IPS-18a (cell line): ENCODE measurements at regions not wholly inside any gene's neighbourhood (a gene's known extent, or its start where the extent isn't known, plus 50 kb on each side); places are given as distances from the start of the nearest gene placed in this dataset.
"Not testable (repeated sequence)": the region's sequence is repeated elsewhere in the genome, so short reads cannot be mapped to it uniquely, and the experiment has no call there.

Source experiments
- H3K27ac ChIP-seq: one replicate; pipeline ENCODE4 v1.5.1; 2013; ENCODE audit warnings: low read length
- H3K27me3 ChIP-seq: one replicate; pipeline ENCODE4 v1.6.1; 2013; ENCODE audit warnings: mild to moderate bottlenecking, low read length; ENCODE audit not compliant: control insufficient read depth, insufficient read depth
- H3K36me3 ChIP-seq: one replicate; pipeline ENCODE4 v1.6.1; 2013; ENCODE audit warnings: low read depth, low read length; ENCODE audit not compliant: control insufficient read depth
- H3K4me1 ChIP-seq: one replicate; pipeline ENCODE4 v1.6.1; 2013; ENCODE audit warnings: low read depth, low read length; ENCODE audit not compliant: control insufficient read depth
- H3K4me3 ChIP-seq: one replicate; pipeline ENCODE4 v1.5.1; 2013; ENCODE audit warnings: low read length
- H3K9ac ChIP-seq: one replicate; pipeline ENCODE4 v1.6.1; 2013; ENCODE audit warnings: mild to moderate bottlenecking, low read length, moderate library complexity
- H3K9me3 ChIP-seq: one replicate; pipeline ENCODE4 v1.6.1; 2013; ENCODE audit warnings: low read depth, low read length; ENCODE audit not compliant: control insufficient read depth

GRCh38 chr7:91620827-91621226 is 259.7 kb downstream of the MTERF1 start:
- no peaks in the 10 kb centered on the region for H3K36me3 ChIP-seq
- no peak overlapping the region for H3K9ac ChIP-seq
- H3K27ac ChIP-seq = no peak overlapping the region

GRCh38 chr7:91627324-91627723 is 253.2 kb downstream of the MTERF1 start:
- H3K36me3 ChIP-seq, H3K4me1 ChIP-seq, H3K4me3 ChIP-seq, H3K9me3 ChIP-seq, H3K27me3 ChIP-seq, H3K27ac ChIP-seq, H3K9ac ChIP-seq: not testable (repeated sequence)

More at GRCh38 chr7:91620827-91621226, 259.7 kb downstream of the MTERF1 start:
- Histone ChIP-seq H3K4me1 (peaks cover 6% of the 10 kb centered on the region), H3K4me3 (no peak overlapping the region), H3K9me3 (no peaks in the 10 kb centered on the region), H3K27me3 (no peaks in the 10 kb centered on the region)

GRCh38 chr7:91628742-91629141 is 251.8 kb downstream of the MTERF1 start:
- Histone ChIP-seq H3K9ac (no peak overlapping the region), H3K27ac (no peak overlapping the region), H3K4me3 (no peak overlapping the region), H3K36me3 (no peaks in the 10 kb centered on the region), H3K4me1 (no peaks in the 10 kb centered on the region), H3K27me3 (no peaks in the 10 kb centered on the region), H3K9me3 (no peaks in the 10 kb centered on the region)

DNA sequence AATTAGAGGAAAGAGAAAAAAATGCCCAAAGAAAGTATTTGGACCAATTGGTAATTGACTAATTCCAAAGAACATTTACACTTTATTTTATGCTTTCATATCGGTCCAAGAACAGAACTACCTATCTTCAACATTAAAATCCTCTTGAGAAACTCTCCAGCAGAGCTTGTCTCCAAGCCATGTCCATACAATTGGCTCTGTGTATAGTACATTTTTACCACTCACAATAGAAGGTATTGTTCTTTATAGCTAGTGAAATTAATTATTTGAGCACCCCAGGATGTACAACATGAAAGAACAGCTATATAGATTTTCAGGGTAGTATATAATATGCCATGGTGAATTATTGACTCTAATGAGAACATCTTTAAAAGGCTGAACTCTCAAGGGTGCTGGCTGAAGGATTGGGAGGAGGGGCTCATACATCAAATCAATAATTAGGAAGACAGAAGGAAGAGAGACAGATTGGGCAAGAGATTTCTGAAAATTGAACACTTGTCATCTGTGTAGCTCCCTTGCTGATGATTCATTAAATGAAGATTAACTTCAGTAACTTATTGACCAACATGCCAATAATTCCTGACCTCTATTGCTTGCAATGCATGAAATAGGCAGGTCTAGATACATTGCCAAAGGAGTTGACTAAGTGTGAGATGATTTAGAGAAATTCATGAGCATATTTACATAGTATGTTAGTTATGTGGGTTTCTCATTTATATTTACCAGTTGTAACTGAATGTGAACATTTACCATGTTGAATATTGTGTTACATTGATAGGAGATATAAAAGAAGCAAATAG is 249.7 kb downstream of the MTERF1 start:
- Histone ChIP-seq H3K9ac (no peak overlapping the region), H3K4me3 (no peak overlapping the region), H3K27ac (no peak overlapping the region), H3K27me3 (no peaks in the 10 kb centered on the region), H3K36me3 (no peaks in the 10 kb centered on the region), H3K4me1 (no peaks in the 10 kb centered on the region), H3K9me3 (no peaks in the 10 kb centered on the region)

- H3K4me3 ChIP-seq = no peak overlapping the region
- H3K27me3 ChIP-seq = no peaks in the 10 kb centered on the region
- no peak overlapping the region for H3K9ac ChIP-seq
- H3K4me1 ChIP-seq = no peaks in the 10 kb centered on the region
- no peaks in the 10 kb centered on the region for H3K9me3 ChIP-seq
- no peak overlapping the region for H3K27ac ChIP-seq
- no peaks in the 10 kb centered on the region for H3K36me3 ChIP-seq
Measured at GRCh38 chr7:91632234-91632940, 248.1 kb downstream of the MTERF1 start.

DNA sequence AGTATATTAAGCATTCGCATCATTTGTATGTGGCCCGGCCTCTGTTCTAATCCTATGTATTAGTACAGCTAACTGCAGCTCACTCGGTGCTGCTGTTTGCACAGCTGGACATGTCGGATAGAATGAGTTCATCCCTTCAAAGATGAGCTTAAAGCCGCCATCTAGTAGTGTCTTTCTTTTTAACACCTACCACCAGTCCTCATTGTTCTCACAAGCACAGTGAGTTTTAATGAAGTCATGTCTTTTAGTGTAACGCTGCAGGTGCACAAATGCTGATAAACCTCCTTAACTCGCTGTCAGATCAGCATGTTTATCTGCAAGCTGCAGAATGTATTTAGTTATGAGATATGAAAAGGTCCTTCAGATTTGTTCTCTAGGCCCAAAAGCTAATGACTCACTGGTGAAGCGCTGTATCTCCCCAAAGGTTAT is 247.5 kb downstream of the MTERF1 start:
- Histone ChIP-seq H3K9me3 (no peaks in the 10 kb centered on the region), H3K4me1 (no peaks in the 10 kb centered on the region), H3K27ac (no peak overlapping the region), H3K9ac (no peak overlapping the region), H3K27me3 (no peaks in the 10 kb centered on the region), H3K36me3 (no peaks in the 10 kb centered on the region), H3K4me3 (no peak overlapping the region)

GRCh38 chr7:91634485-91635177 is 245.9 kb downstream of the MTERF1 start:
- no peaks in the 10 kb centered on the region for H3K9me3 ChIP-seq
- H3K27ac ChIP-seq = no peak overlapping the region
- H3K27me3 ChIP-seq = no peaks in the 10 kb centered on the region
- H3K4me3 ChIP-seq = no peak overlapping the region
- no peaks in the 10 kb centered on the region for H3K4me1 ChIP-seq
- no peaks in the 10 kb centered on the region for H3K36me3 ChIP-seq
- H3K9ac ChIP-seq = no peak overlapping the region

DNA sequence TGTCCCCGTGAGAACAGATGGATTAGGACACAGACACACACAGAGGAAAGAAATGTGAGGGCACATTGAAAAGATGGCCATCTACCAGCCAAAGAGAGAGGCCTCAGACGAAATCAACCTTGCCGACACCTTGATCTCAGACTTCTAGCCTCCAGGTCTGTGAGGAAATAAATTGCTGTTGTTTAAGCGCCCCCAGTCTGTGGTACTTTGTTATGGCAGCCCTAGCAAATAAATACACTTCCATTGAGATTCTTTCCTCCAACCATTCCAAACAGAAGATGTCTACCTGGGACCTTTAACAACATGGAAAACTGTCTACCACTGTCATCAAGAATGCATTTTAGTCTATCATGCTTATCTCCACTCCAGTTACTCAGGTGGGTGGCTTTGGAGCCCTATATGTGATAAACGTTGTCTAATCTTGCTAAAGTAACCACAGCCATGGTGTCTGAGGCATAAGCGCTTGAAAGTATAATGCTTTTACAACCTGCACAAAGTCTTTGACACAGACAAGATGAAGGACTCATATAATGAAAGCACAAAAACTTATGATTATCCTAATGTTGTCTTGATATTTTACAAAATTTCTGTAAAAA is 244.3 kb downstream of the MTERF1 start:
- no peaks in the 10 kb centered on the region for H3K9me3 ChIP-seq
- no peak overlapping the region for H3K4me3 ChIP-seq
- H3K9ac ChIP-seq = no peak overlapping the region
- no peak overlapping the region for H3K27ac ChIP-seq
- H3K36me3 ChIP-seq = no peaks in the 10 kb centered on the region
- no peaks in the 10 kb centered on the region for H3K4me1 ChIP-seq
- H3K27me3 ChIP-seq = no peaks in the 10 kb centered on the region

DNA sequence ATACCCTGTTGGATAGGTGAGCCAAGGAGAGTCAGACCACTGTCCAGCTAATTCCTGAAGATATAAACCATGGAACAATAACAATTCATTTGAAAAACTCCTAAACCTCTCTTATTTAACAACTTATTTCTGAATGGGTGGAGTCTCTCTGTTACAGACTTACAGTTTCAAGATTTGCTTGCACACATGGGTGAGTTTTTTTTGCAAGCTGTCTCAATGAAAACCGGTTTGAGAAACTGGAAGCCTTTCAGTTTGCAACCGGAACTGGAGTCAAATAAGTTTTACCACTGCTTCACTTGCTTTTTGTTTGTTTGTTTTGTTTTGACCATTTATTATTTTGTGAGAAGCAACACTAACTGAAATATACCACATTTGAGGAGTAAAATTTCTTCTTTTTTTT is 243.8 kb downstream of the MTERF1 start:
- no peaks in the 10 kb centered on the region for H3K9me3 ChIP-seq
- no peaks in the 10 kb centered on the region for H3K27me3 ChIP-seq
- H3K9ac ChIP-seq = no peak overlapping the region
- H3K27ac ChIP-seq = no peak overlapping the region
- H3K4me1 ChIP-seq = no peaks in the 10 kb centered on the region
- H3K36me3 ChIP-seq = no peaks in the 10 kb centered on the region
- H3K4me3 ChIP-seq = no peak overlapping the region

DNA sequence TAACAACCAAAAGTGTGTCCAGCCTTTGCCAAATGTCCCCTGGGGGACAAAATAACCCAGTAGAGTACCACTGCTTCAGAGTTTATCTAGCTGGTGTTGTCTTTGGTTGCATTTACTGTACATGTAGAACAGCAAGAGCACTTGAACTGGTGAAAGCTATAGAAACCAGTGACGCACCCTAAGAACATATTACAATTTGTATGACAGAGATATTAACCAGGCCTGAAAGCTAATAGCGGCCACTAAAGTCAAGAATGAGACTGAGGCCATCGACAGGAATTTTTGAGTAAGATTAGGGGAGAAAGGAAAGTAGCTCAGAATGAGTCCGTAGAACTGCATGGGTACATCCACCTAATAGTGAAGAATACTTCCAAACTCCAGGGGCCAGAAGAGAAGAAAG is 236.2 kb downstream of the MTERF1 start:
- H3K4me1 ChIP-seq = no peaks in the 10 kb centered on the region
- no peak overlapping the region for H3K27ac ChIP-seq
- H3K27me3 ChIP-seq = no peaks in the 10 kb centered on the region
- no peak overlapping the region for H3K9ac ChIP-seq
- H3K36me3 ChIP-seq = no peaks in the 10 kb centered on the region
- H3K9me3 ChIP-seq = no peaks in the 10 kb centered on the region
- no peak overlapping the region for H3K4me3 ChIP-seq

GRCh38 chr7:91645542-91645941 is 235.0 kb downstream of the MTERF1 start:
- no peak overlapping the region for H3K4me3 ChIP-seq
- H3K27me3 ChIP-seq = no peaks in the 10 kb centered on the region
- H3K9ac ChIP-seq = no peak overlapping the region
- no peaks in the 10 kb centered on the region for H3K36me3 ChIP-seq
- no peaks in the 10 kb centered on the region for H3K9me3 ChIP-seq
- no peaks in the 10 kb centered on the region for H3K4me1 ChIP-seq
- H3K27ac ChIP-seq = no peak overlapping the region
